ENCODE measurements at regions not wholly inside any gene's neighbourhood (a gene's known extent, or its start where the extent isn't known, plus 50 kb on each side); places are given as distances from the start of the nearest gene placed in this dataset.

DNA sequence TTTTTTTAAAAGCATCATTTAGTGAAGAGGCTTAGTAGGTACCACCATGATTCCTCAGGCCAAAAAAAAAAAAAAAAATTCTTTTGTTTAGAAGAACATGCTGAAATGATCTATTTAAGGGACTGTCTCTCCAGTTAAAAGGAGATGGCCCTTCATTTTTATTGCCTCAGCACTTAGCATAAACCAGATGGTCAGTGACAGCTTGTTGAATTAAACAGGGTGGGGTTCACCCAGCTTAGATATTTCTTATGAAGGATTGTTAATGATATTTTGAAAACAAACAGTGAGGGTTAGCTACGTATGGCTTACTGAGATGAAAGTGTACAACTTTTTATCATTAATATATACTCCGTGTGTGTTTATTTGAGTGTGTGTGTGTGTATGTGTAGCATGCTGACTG, 203.7 kb downstream of the FAM181B start:
- no peak overlapping the region for H3K27ac ChIP-seq
- Mint-ChIP-seq H3K27me3 (ENCODE audit: insufficient read depth, low read depth) (no peaks in the 10 kb centered on the region), H3K4me3 (no peak overlapping the region), H3K36me3 (no peaks in the 10 kb centered on the region), H3K9me3 (no peaks in the 10 kb centered on the region), H3K4me1 (no peaks in the 10 kb centered on the region), H3K27ac (no peak overlapping the region)
- no peaks in the 10 kb centered on the region for H3K9me3 ChIP-seq (ENCODE audit: low read depth)
- H3K79me2 ChIP-seq (ENCODE audit: low read depth): no peaks in the 10 kb centered on the region
- no peaks in the 10 kb centered on the region for H3K36me3 ChIP-seq
- no peak for DNase-seq (ENCODE audit: low spot score)
- no peak overlapping the region for H2AFZ ChIP-seq (replicated peaks)
- TF ChIP-seq EZH2 (IDR thresholded peaks at IDR 0.05) (no peak), EZH2phosphoT487 (IDR thresholded peaks at IDR 0.05) (no peak)
- TF ChIP-seq, protein P1, sequence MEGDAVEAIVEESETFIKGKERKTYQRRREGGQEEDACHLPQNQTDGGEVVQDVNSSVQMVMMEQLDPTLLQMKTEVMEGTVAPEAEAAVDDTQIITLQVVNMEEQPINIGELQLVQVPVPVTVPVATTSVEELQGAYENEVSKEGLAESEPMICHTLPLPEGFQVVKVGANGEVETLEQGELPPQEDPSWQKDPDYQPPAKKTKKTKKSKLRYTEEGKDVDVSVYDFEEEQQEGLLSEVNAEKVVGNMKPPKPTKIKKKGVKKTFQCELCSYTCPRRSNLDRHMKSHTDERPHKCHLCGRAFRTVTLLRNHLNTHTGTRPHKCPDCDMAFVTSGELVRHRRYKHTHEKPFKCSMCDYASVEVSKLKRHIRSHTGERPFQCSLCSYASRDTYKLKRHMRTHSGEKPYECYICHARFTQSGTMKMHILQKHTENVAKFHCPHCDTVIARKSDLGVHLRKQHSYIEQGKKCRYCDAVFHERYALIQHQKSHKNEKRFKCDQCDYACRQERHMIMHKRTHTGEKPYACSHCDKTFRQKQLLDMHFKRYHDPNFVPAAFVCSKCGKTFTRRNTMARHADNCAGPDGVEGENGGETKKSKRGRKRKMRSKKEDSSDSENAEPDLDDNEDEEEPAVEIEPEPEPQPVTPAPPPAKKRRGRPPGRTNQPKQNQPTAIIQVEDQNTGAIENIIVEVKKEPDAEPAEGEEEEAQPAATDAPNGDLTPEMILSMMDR (IDR thresholded peaks at IDR 0.05): no peak
- H3F3A ChIP-seq (ENCODE audit: low read depth): no peaks in the 10 kb centered on the region
- H3K9ac ChIP-seq: no peak overlapping the region
- no peaks in the 10 kb centered on the region for H4K20me1 ChIP-seq (ENCODE audit: low read depth)
- no peak overlapping the region for H3K4me3 ChIP-seq
- H3K4me2 ChIP-seq: no peak overlapping the region
- H3K4me1 ChIP-seq: no peaks in the 10 kb centered on the region
- H3K27me3 ChIP-seq: no peaks in the 10 kb centered on the region

DNA sequence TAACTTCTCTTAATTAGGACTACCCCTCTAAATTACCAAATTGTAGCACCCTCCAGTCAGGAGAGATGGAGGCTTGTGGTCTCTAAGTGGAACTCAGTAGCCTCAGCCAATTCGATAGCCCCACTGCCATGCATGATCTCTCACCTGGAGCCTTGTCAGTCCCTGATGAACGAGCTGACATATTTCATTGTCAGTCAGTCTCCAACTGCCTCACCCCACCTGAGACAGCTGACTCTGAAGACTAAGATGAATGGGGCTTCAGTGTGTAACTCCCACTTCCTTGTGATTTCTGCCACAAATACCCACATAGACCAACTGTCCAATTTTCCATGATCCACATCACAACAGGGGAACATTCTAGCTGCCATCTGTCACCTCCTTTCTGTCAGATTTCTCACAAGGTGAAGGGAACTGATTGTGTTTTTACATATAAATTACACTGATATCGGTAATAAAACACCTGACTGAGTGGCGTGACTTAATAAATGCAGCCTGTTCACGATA, 206.5 kb downstream of the FAM181B start:
- Histone ChIP-seq H4K20me1 (ENCODE audit: low read depth) (no peaks in the 10 kb centered on the region), H3K4me1 (no peaks in the 10 kb centered on the region), H3K36me3 (no peaks in the 10 kb centered on the region), H3K79me2 (ENCODE audit: low read depth) (no peaks in the 10 kb centered on the region), H3K9ac (no peak overlapping the region), H3K9me3 (ENCODE audit: low read depth) (no peaks in the 10 kb centered on the region), H3F3A (ENCODE audit: low read depth) (no peaks in the 10 kb centered on the region), H3K27me3 (no peaks in the 10 kb centered on the region), H2AFZ (replicated peaks) (no peak overlapping the region), H3K4me2 (no peak overlapping the region), H3K27ac (no peak overlapping the region), H3K4me3 (no peak overlapping the region)
- Mint-ChIP-seq H3K36me3 (no peaks in the 10 kb centered on the region), H3K27ac (no peak overlapping the region), H3K9me3 (no peaks in the 10 kb centered on the region), H3K27me3 (ENCODE audit: insufficient read depth, low read depth) (no peaks in the 10 kb centered on the region), H3K4me3 (no peak overlapping the region), H3K4me1 (peaks cover 15% of the 10 kb centered on the region)
- TF ChIP-seq EZH2phosphoT487 (IDR thresholded peaks at IDR 0.05) (no peak), EZH2 (IDR thresholded peaks at IDR 0.05) (no peak)
- TF ChIP-seq, protein P1 (IDR thresholded peaks at IDR 0.05): no peak
- DNase-seq (ENCODE audit: low spot score): no peak

DNA sequence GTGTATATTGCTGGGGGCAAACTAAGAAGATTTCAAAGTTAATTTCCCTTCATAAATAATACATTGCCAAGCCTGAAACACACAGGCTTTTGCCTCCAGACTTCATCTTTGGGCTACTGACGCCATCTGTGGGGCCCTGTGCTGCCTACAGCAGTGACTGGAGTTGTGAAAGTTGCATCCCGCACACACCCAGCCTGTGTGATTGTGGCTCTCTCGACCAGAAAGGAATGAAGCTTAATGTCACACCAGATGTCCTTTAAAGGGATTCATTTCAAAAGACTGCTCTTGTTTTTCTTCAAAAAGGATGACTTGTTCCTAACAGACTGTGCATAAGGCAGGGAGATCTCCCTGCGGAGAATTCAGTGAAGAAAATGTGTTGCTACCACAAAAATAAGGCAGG, 210.5 kb downstream of the FAM181B start:
- Mint-ChIP-seq H3K9me3 (peaks cover 8% of the 10 kb centered on the region), H3K4me3 (no peak overlapping the region), H3K4me1 (peaks cover 15% of the 10 kb centered on the region), H3K27ac (peak overlapping the region; percentile 59), H3K36me3 (no peaks in the 10 kb centered on the region), H3K27me3 (ENCODE audit: insufficient read depth, low read depth) (no peaks in the 10 kb centered on the region)
- Histone ChIP-seq H4K20me1 (ENCODE audit: low read depth) (no peaks in the 10 kb centered on the region), H3K27ac (no peak overlapping the region), H3K9ac (no peak overlapping the region), H3K9me3 (ENCODE audit: low read depth) (no peaks in the 10 kb centered on the region), H2AFZ (replicated peaks) (no peak overlapping the region), H3K79me2 (ENCODE audit: low read depth) (no peaks in the 10 kb centered on the region), H3K4me1 (no peaks in the 10 kb centered on the region), H3F3A (ENCODE audit: low read depth) (no peaks in the 10 kb centered on the region), H3K27me3 (no peaks in the 10 kb centered on the region), H3K4me3 (no peak overlapping the region), H3K4me2 (no peak overlapping the region), H3K36me3 (no peaks in the 10 kb centered on the region)
- DNase-seq (ENCODE audit: low spot score): peak; percentile 66
- TF ChIP-seq EZH2phosphoT487 (IDR thresholded peaks at IDR 0.05): no peak
- TF ChIP-seq, protein P1 (IDR thresholded peaks at IDR 0.05): peak; percentile 55

Measured in neural progenitor cell (in vitro differentiated cells).